ENCODE measurements at regions not wholly inside any gene's neighbourhood (a gene's known extent, or its start where the extent isn't known, plus 50 kb on each side); places are given as distances from the start of the nearest gene placed in this dataset.

DNA sequence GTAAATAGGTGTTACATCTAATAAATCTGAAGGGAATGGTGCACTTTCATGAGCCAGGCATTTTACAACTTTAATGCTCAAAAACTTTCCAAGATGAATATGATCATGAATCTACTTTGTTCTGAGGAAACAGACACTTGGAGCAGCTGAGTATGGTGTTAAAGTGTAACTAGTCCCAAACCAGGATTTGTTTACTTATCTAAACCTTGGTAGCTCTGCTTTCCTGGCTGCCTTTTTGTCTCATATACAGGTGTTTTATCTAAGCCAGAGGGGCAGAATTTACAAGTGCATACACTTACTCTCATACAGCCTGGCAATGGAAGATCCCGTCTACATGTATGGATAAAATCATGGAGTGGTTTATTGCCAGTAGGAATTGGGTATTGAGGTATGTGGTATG, 171.5 kb downstream of the FAT3 start:
- Histone ChIP-seq H3K4me1 (ENCODE audit: insufficient read depth, low read length) (peaks cover 9% of the 10 kb centered on the region), H3K27ac (ENCODE audit: extremely low read length, insufficient read depth, low read length) (no peak overlapping the region), H3K36me3 (replicated peaks in 1 of 2; ENCODE audit: control insufficient read depth in 1 of 2, insufficient read depth in 2 of 2, low read length in 2 of 2) (no peaks in the 10 kb centered on the region), H4K20me1 (ENCODE audit: insufficient read depth, low read length) (no peaks in the 10 kb centered on the region), H2AFZ (ENCODE audit: low read length) (no peak overlapping the region), H3K27me3 (ENCODE audit: control insufficient read depth in 1 of 2, insufficient read depth in 2 of 2, low read length in 2 of 2) (no peaks in the 10 kb centered on the region), H3K9ac (ENCODE audit: insufficient read depth, low read depth, low read length) (no peak overlapping the region), H3K9me3 (ENCODE audit: low read length) (no peaks in the 10 kb centered on the region), H3K4me3 (replicated peaks in 1 of 3; ENCODE audit: insufficient read depth in 1 of 3, low read depth in 2 of 3, low read length in 3 of 3) (no peak overlapping the region), H3K4me2 (ENCODE audit: low read depth, low read length) (no peak overlapping the region), H3K79me2 (ENCODE audit: insufficient read depth, low read length) (no peaks in the 10 kb centered on the region)
- DNase-seq (ENCODE audit: low spot score) = no peak
- ChIA-PET POLR2A (no interaction called here), CTCF (ENCODE audit: low intra/inter-chr PET ratio, low total read pairs) (no interaction called here)
- intact Hi-C loops (cut with micrococcal nuclease; ENCODE audit: unreplicated experiment) (no loop called here), in situ Hi-C loops (cut with HindIII; ENCODE audit: extremely low pct_ligation_motif_present, low pct_unique_long_range_greater_than_20kb) (no loop called here)
- TF ChIP-seq RBFOX2 (IDR thresholded peaks at IDR 0.05; ENCODE audit: low read depth, low read length) (no peak), GFI1 (CRISPR knock-in tag; IDR thresholded peaks at IDR 0.05; ENCODE audit: borderline replicate concordance) (0 out of 2 replicates have a peak, but pooled peaks have one; percentile 46)
- TF ChIP-seq, protein P1, sequence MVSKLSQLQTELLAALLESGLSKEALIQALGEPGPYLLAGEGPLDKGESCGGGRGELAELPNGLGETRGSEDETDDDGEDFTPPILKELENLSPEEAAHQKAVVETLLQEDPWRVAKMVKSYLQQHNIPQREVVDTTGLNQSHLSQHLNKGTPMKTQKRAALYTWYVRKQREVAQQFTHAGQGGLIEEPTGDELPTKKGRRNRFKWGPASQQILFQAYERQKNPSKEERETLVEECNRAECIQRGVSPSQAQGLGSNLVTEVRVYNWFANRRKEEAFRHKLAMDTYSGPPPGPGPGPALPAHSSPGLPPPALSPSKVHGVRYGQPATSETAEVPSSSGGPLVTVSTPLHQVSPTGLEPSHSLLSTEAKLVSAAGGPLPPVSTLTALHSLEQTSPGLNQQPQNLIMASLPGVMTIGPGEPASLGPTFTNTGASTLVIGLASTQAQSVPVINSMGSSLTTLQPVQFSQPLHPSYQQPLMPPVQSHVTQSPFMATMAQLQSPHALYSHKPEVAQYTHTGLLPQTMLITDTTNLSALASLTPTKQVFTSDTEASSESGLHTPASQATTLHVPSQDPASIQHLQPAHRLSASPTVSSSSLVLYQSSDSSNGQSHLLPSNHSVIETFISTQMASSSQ (IDR thresholded peaks at IDR 0.05; ENCODE audit: low read depth) = 0 out of 2 replicates have a peak, but pooled peaks have one; percentile 20
- TF ChIP-seq, protein P1 (CRISPR knock-in tag; IDR thresholded peaks at IDR 0.05; ENCODE audit: borderline replicate concordance) = no peak
- BruUV-seq (replicated peaks) = no TSS peak
- 0% methylated on average over 1 of the region's 1 CpG for WGBS (ENCODE audit: low lambda C conversion rate)
- ATAC-seq = peak; percentile 65
- no peak for FAIRE-seq

GRCh38 chr11:92397221-92397755, 172.7 kb downstream of the FAT3 start:
- H3K27ac ChIP-seq (ENCODE audit: extremely low read length, insufficient read depth, low read length) = no peak overlapping the region
- H3K36me3 ChIP-seq (replicated peaks in 1 of 2; ENCODE audit: control insufficient read depth in 1 of 2, insufficient read depth in 2 of 2, low read length in 2 of 2) = no peaks in the 10 kb centered on the region
- ATAC-seq (no peak), DNase-seq (ENCODE audit: low spot score) (no peak), FAIRE-seq (no peak)
- H3K4me1 ChIP-seq (ENCODE audit: insufficient read depth, low read length) = peaks cover 9% of the 10 kb centered on the region
- H3K9ac ChIP-seq (ENCODE audit: insufficient read depth, low read depth, low read length) = no peak overlapping the region
- no peak overlapping the region for H3K4me3 ChIP-seq (replicated peaks in 1 of 3; ENCODE audit: insufficient read depth in 1 of 3, low read depth in 2 of 3, low read length in 3 of 3)
- H2AFZ ChIP-seq (ENCODE audit: low read length) = no peak overlapping the region
- in situ Hi-C loops (cut with HindIII; ENCODE audit: extremely low pct_ligation_motif_present, low pct_unique_long_range_greater_than_20kb) (no loop called here), intact Hi-C loops (cut with micrococcal nuclease; ENCODE audit: unreplicated experiment) (no loop called here)
- 58% methylated on average over 9 of the region's 9 CpGs for WGBS (ENCODE audit: low lambda C conversion rate)
- no peaks in the 10 kb centered on the region for H3K9me3 ChIP-seq (ENCODE audit: low read length)
- no peaks in the 10 kb centered on the region for H3K79me2 ChIP-seq (ENCODE audit: insufficient read depth, low read length)
- no peaks in the 10 kb centered on the region for H4K20me1 ChIP-seq (ENCODE audit: insufficient read depth, low read length)
- ChIA-PET POLR2A (no interaction called here), CTCF (ENCODE audit: low intra/inter-chr PET ratio, low total read pairs) (no interaction called here)
- no peak overlapping the region for H3K4me2 ChIP-seq (ENCODE audit: low read depth, low read length)
- H3K27me3 ChIP-seq (ENCODE audit: control insufficient read depth in 1 of 2, insufficient read depth in 2 of 2, low read length in 2 of 2) = no peaks in the 10 kb centered on the region
- no TSS peak for BruUV-seq (replicated peaks)
- TF ChIP-seq, protein P2, sequence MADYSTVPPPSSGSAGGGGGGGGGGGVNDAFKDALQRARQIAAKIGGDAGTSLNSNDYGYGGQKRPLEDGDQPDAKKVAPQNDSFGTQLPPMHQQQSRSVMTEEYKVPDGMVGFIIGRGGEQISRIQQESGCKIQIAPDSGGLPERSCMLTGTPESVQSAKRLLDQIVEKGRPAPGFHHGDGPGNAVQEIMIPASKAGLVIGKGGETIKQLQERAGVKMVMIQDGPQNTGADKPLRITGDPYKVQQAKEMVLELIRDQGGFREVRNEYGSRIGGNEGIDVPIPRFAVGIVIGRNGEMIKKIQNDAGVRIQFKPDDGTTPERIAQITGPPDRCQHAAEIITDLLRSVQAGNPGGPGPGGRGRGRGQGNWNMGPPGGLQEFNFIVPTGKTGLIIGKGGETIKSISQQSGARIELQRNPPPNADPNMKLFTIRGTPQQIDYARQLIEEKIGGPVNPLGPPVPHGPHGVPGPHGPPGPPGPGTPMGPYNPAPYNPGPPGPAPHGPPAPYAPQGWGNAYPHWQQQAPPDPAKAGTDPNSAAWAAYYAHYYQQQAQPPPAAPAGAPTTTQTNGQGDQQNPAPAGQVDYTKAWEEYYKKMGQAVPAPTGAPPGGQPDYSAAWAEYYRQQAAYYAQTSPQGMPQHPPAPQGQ (CRISPR knock-in tag; IDR thresholded peaks at IDR 0.05; ENCODE audit: borderline replicate concordance) = no peak
- no peak for TF ChIP-seq MIER3 (CRISPR knock-in tag; IDR thresholded peaks at IDR 0.05; ENCODE audit: borderline replicate concordance)
- TF ChIP-seq MTF2 (CRISPR knock-in tag; IDR thresholded peaks at IDR 0.05; ENCODE audit: borderline replicate concordance) = no peak
- TF ChIP-seq, protein P3, sequence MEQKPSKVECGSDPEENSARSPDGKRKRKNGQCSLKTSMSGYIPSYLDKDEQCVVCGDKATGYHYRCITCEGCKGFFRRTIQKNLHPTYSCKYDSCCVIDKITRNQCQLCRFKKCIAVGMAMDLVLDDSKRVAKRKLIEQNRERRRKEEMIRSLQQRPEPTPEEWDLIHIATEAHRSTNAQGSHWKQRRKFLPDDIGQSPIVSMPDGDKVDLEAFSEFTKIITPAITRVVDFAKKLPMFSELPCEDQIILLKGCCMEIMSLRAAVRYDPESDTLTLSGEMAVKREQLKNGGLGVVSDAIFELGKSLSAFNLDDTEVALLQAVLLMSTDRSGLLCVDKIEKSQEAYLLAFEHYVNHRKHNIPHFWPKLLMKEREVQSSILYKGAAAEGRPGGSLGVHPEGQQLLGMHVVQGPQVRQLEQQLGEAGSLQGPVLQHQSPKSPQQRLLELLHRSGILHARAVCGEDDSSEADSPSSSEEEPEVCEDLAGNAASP (CRISPR knock-in tag; IDR thresholded peaks at IDR 0.05; ENCODE audit: borderline replicate concordance) = no peak
- no peak for TF ChIP-seq KLF6 (CRISPR knock-in tag; IDR thresholded peaks at IDR 0.05)
- TF ChIP-seq ZNF720 (CRISPR knock-in tag; IDR thresholded peaks at IDR 0.05) = no peak
